IgD-negative memory B cell (primary cell): ENCODE measurements at regions not wholly inside any gene's neighbourhood (a gene's known extent, or its start where the extent isn't known, plus 50 kb on each side); places are given as distances from the start of the nearest gene placed in this dataset.
"Not testable (repeated sequence)": the region's sequence is repeated elsewhere in the genome, so short reads cannot be mapped to it uniquely, and the experiment has no call there.

Source experiments
- H3K27ac Mint-ChIP-seq, 3 donors: one replicate each; pipeline ENCODE4 v1.8.0; 2020 to 2022; ENCODE audit warnings: mild to moderate bottlenecking in 3 of 3, mixed read lengths in 3 of 3, moderate library complexity in 1 of 3
- H3K27me3 Mint-ChIP-seq: one replicate; pipeline ENCODE4 v1.8.0; 2021; ENCODE audit warnings: mixed read lengths
- H3K36me3 Mint-ChIP-seq: one replicate; pipeline ENCODE4 v1.8.0; 2020; ENCODE audit warnings: mild to moderate bottlenecking, mixed read lengths
- H3K4me1 Mint-ChIP-seq, 3 donors: one replicate each; pipeline ENCODE4 v1.8.0; 2020 to 2022; ENCODE audit warnings: mixed read lengths in 3 of 3, mild to moderate bottlenecking in 1 of 3
- H3K4me3 Mint-ChIP-seq, 4 donors: one replicate each; pipeline ENCODE4 v1.8.0; 2020 to 2022; ENCODE audit warnings: mild to moderate bottlenecking in 4 of 4, mixed read lengths in 4 of 4, moderate library complexity in 3 of 4
- H3K9me3 Mint-ChIP-seq, 3 donors: one replicate each; pipeline ENCODE4 v1.8.0; 2020 to 2021; ENCODE audit warnings: mixed read lengths in 3 of 3, mild to moderate bottlenecking in 1 of 3

DNA sequence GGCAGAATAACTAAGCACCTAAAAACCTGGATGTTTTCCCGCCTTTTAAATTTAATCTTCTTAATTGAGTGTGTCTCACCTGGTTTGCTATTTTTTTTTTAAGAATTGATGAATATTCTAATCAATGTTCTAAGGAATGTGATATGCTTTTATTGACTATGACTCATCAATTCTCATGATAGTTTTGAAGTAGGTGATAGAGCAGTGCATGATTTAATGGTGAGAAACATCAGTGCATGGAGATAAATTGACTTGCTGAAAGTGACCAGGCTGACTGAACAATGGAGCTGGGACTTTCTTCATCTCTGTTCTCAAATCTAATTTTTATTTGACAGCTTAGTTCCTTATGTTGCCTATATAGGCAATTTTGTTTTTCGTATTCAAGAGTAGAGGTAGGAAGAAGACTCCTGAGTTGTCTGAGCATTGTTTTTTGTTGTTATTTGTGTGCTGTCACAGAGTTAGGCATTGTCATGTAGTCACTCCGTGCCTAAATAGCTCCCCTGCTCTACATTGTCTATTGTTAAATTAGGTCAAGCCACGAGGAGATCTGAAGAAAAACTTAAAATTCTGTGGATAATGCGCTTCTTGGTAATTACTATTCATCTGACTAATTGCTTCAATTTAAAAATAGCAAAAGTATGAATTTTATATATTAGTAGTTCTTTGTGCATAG lies 59.0 kb upstream of the NUTM2F start:
- H3K27ac Mint-ChIP-seq, H3K27me3 Mint-ChIP-seq, H3K9me3 Mint-ChIP-seq, H3K36me3 Mint-ChIP-seq: not testable (repeated sequence)
- peaks cover 11 to 15% (median 13%) of the 10 kb centered on the region in 3 donors for H3K4me1 Mint-ChIP-seq
- H3K4me3 Mint-ChIP-seq, result peak overlapping the region in 2 of 4 donors; percentile 8 to 75

DNA sequence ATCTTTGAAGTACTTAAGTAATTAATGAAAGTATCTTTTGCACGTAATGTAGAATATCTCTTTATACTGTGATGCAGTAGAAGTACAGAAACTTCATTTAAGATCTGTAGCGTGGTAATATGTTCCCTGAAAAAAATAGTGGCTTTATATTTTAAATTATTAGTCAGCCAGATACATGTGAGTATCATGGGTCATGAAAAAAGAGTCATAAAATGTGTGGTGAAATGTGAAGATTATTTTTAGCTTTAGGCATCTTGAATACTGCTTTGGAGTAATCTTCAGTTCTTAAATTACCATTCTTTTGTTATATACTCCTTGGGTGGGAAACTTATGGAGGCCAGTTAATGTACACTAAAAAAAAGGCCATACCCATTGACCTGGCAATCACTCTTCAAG lies 59.6 kb upstream of the NUTM2F start:
- H3K27ac Mint-ChIP-seq, H3K27me3 Mint-ChIP-seq, H3K4me3 Mint-ChIP-seq, H3K36me3 Mint-ChIP-seq, H3K9me3 Mint-ChIP-seq: not testable (repeated sequence)
- H3K4me1 Mint-ChIP-seq, result peaks cover 11 to 15% (median 13%) of the 10 kb centered on the region in 3 donors

DNA sequence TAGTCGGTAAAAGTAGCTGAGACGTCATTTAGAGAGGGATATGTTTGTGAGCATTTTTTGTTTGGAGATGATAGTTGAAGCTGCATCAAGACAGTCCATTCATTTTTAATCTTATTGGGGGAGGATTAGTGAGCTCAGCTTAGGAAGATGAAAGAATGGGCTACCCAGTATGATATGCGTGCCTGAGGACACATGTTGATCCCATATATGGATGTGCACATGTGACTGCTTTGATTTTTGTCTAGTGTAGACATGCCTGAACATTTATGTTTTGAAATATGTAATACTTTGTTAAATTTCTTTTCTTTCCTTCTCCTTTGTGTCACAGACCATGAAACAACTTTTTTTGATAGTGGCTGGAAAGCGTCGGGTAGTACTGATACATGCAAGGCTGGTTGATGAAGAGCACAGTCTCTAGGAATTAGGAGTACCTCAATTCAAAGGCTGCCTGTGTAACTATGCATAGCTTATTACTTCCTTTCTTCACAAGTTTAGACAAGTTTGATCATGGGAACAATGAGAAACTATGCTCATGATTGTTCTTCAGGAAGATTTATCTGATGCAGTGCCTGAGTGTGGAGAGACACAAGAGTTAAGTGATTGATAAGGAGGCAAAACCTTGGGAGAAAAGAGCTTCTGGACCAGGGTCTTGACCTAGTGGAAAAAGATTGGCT lies 62.1 kb upstream of the NUTM2F start:
- H3K36me3 Mint-ChIP-seq, H3K27ac Mint-ChIP-seq, H3K27me3 Mint-ChIP-seq, H3K9me3 Mint-ChIP-seq: not testable (repeated sequence)
- Mint-ChIP-seq H3K4me3 (peak overlapping the region in 1 of 4 donors; percentile 72), H3K4me1 (peaks cover 11 to 13% (median 12%) of the 10 kb centered on the region in 3 donors)

DNA sequence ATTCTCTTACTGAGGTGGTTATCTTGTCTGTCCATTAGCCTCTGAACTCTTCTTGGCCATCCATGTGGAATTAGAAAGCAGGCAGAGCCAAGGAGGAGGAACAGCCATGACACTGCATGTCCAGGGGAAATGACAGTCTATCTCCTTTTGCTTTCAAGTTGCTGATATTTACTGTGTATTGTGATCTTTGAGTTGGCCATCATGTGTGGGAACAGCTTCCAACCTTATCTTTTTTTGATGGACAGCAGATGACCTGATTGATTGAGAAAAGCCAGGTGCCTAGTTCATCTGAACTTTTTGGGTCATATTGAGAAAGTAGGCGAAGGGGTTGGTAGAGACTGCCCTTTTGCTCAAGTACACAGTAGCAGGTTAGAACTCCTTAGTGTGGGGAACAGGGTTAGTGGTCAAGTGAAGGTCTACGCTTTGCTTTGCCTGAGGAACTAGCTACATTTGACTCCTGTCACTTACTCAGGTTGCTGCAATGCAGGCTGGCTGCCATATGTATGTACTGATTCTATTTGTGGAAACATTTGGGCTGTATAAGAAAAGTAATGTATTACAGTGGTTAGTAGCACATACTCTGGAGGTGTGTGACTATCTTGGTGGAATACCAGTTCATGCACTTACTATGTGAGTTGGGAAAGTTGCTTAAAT lies 64.7 kb upstream of the NUTM2F start:
- H3K36me3 Mint-ChIP-seq, H3K9me3 Mint-ChIP-seq, H3K4me3 Mint-ChIP-seq, H3K27ac Mint-ChIP-seq, H3K27me3 Mint-ChIP-seq: not testable (repeated sequence)
- H3K4me1 Mint-ChIP-seq, result peaks cover 6 to 10% (median 8%) of the 10 kb centered on the region in 3 donors

DNA sequence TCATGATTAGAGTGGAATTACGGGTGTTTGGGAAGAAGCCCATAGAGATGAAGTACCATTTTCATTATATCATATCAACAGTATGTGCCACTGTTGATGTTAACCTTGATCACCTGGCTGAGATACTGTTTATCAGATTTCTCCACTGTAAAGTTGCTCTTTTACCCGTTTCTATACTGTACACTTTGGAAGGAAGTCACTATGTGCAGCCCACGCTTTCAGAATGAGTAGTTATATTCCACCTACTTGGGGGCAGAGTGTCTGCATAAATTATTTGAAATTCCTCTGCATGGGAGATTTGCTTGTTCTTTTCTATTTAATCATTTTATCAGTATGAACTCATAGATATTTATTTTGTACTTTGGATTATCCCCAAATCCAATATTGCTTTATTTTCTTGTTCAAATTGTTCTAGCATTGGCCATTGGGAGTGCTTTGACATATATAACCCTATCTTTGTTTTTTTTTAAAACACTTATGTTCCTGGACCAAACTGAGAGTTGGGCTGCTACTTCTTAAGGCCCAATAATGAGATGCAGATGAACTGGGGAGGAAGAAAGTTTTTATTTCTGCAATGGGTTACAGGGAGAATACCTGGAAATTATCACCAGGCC lies 69.4 kb upstream of the NUTM2F start:
- H3K4me3 Mint-ChIP-seq, H3K27me3 Mint-ChIP-seq, H3K9me3 Mint-ChIP-seq, H3K36me3 Mint-ChIP-seq, H3K27ac Mint-ChIP-seq: not testable (repeated sequence)
- peaks cover 5 to 11% (median 5%) of the 10 kb centered on the region in 3 donors for H3K4me1 Mint-ChIP-seq

DNA sequence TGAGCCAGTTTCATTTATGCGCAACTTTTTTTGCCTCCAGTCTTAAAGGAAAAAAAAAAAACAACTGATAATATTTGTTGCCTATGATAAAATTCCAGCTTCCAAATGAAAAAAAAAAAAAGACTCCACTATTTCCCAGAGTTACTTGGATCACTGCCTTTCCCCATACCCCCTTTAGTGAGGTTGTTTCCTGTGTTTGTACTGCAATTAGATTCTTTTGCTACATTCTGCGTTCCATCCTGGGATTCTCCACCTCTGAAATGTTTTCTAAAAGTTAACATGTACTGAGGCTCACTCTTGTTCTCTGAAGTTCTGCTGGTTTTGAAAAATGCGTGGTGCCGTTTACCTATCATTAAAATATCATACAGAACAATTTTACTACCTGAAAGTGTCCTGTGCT lies 72.0 kb upstream of the NUTM2F start:
- H3K4me1 Mint-ChIP-seq, result peaks cover 5 to 11% (median 6%) of the 10 kb centered on the region in 3 donors
- not testable (repeated sequence) for H3K9me3 Mint-ChIP-seq, H3K36me3 Mint-ChIP-seq, H3K27ac Mint-ChIP-seq, H3K27me3 Mint-ChIP-seq, H3K4me3 Mint-ChIP-seq

DNA sequence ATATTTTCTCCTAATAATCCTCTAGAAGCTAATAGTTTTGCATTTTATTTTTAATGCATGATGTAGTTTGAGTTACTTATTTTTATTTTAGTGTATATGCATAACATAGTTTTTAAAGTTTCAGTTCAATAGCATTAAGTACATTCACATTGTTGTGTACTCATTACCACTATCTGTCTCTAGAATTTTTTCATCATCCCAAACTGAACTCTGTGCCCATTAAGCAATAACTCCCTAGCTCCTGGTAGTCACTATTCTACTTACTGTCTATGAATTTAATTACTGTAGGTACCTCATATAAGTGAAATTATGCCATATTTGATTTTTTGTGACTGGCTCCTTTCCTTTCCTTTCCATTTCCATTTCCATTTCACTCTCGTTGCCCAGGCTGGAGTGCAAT lies 74.4 kb upstream of the NUTM2F start:
- H3K27ac Mint-ChIP-seq, H3K27me3 Mint-ChIP-seq, H3K36me3 Mint-ChIP-seq, H3K4me3 Mint-ChIP-seq, H3K9me3 Mint-ChIP-seq, H3K4me1 Mint-ChIP-seq: not testable (repeated sequence)

DNA sequence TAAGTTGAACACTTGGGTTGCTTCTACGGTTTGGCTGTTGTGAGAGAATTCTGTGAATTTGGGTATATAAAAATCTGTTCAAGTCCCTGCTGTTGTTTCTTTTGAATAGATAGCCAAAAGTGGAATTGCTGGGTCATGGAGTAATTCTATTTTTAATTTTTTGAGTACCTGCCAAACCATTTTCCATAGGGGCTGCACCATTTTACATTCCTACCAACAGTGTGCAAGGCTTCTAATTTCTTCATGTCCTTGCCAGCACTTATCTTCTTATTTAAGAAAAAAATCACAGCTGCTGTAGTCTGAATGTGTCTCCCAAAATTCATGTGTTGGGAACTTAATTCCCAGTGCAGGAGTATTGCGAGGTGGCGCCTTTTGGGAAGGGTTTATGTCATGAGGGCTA lies 75.1 kb upstream of the NUTM2F start:
- not testable (repeated sequence) for H3K27ac Mint-ChIP-seq, H3K27me3 Mint-ChIP-seq

DNA sequence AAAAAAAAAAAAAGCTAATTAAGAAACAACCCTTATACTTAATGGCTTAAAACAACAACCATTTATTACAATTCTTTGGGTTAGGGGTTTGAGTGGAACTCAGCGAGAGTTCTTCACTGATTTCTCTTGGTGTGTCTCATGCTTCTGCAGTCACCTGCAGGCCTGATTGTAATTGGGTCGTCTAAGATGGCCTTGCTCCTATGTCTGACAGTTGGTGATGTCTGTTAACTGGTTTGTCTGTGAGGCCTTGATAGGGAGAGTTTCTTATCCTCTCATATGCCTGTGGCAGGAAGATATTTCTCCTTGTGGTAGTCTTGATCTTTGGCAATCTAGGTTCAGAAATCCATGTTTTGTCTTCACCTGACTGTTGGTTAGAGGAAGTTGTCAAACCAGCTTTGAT lies 85.2 kb upstream of the NUTM2F start:
- not testable (repeated sequence) for H3K27me3 Mint-ChIP-seq, H3K27ac Mint-ChIP-seq, H3K4me1 Mint-ChIP-seq, H3K4me3 Mint-ChIP-seq, H3K9me3 Mint-ChIP-seq, H3K36me3 Mint-ChIP-seq

More for the DNA sequence above, 75.1 kb upstream of the NUTM2F start:
- H3K9me3 Mint-ChIP-seq, H3K36me3 Mint-ChIP-seq, H3K4me1 Mint-ChIP-seq, H3K4me3 Mint-ChIP-seq: not testable (repeated sequence)

DNA sequence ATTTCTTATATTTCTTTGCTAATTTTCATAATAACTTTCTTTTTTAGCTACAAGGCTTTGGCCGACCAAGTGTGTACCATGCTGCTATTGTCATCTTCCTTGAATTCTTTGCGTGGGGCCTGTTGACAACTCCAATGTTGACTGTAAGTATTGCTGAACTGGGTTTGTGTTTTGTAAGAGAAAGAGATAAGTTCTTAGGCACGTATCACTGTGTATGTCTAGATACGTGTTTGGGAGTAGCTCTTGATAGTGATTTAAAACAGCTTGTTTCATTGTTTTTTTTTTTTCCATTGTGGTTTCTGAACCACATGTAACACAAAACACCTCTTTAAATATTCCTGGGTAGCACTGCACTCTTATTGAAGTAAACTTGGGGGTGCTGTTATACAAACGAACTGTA lies 86.7 kb upstream of the NUTM2F start:
- not testable (repeated sequence) for H3K36me3 Mint-ChIP-seq, H3K9me3 Mint-ChIP-seq, H3K4me1 Mint-ChIP-seq, H3K27me3 Mint-ChIP-seq
- H3K27ac Mint-ChIP-seq, result peak overlapping the region in 1 of 3 donors; percentile 89
- H3K4me3 Mint-ChIP-seq, result peak overlapping the region in 1 of 4 donors; percentile 2

DNA sequence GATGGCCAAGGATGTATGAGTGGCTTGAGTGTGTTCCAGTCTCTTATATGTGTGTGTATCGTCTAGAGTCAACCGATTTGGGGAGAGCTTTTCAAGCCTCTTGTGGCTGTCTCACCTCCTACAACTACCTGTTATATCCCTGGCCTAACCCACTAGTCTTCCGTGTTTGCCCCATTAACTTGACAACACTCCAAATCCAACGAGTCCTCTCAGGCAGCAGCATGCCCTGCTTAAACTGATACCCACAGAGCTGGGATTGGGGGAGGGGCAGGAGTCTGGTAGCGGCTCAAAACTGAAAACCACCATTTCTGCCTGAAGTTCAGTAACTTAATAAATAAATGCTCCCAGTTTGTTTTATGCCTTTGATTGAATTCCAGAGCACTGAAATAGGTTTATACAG lies 91.7 kb upstream of the NUTM2F start:
- not testable (repeated sequence) for H3K4me3 Mint-ChIP-seq, H3K4me1 Mint-ChIP-seq, H3K27ac Mint-ChIP-seq, H3K36me3 Mint-ChIP-seq, H3K9me3 Mint-ChIP-seq, H3K27me3 Mint-ChIP-seq

DNA sequence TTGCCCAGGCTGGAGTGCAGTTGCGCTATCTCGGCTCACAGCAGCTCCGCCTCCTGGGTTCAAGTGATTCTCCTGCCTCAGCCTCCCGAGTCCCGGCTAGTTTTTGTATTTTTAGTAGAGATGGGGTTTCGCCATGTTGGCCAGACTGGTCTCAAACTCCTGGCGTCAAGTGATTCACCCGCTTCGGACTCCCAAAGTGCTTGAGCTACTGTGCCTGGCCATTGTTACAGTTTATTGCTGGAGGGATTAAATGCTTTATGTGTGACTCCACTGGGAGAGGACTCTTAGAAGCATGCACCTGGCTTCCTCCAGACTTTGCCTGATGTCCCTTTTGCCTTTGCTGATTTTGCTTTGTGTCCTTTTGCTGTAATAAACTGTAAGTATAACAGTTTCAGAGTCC lies 93.5 kb upstream of the NUTM2F start:
- H3K9me3 Mint-ChIP-seq, H3K4me3 Mint-ChIP-seq, H3K27ac Mint-ChIP-seq, H3K4me1 Mint-ChIP-seq, H3K36me3 Mint-ChIP-seq, H3K27me3 Mint-ChIP-seq: not testable (repeated sequence)

DNA sequence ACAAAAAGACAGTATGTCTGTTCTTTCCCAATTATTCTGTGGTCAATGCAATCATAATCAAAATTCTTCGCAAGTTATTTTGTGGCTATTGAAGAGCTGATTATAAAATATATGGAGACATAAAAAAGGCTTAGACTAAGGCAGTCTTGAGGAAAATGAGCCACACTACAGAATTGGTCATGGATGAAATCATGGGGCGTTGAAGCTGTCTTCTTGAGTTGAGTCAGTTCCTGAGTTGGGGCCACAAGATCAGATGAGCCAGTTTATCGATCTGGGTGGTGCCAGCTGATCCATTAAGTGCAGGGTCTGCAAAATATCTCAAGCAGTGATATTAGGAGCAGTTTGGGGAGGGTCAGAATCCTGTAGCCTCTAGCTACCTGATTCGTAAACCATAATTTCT lies 96.9 kb upstream of the NUTM2F start:
- H3K4me3 Mint-ChIP-seq, H3K27ac Mint-ChIP-seq, H3K27me3 Mint-ChIP-seq, H3K36me3 Mint-ChIP-seq, H3K4me1 Mint-ChIP-seq, H3K9me3 Mint-ChIP-seq: not testable (repeated sequence)

DNA sequence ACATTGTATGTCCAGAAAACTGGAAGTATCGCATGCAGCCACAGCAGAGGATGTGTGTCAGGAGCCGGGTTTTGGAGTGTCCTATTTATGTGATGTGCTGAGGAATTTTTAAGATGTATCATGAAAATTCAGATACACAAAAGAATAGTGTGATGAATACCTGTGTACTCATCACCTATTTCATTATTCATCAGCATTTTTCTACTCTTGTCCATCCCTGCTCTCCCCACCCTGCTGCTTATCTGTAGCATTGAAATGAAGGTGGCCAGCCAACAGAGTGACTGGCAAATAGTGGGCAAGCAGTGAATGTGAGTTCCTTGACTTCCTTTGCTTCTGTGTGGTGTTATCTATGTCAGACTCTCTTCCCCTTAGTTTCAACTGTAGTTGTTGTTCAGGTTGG lies 108.7 kb upstream of the NUTM2F start:
- not testable (repeated sequence) for H3K27ac Mint-ChIP-seq, H3K4me3 Mint-ChIP-seq, H3K27me3 Mint-ChIP-seq

DNA sequence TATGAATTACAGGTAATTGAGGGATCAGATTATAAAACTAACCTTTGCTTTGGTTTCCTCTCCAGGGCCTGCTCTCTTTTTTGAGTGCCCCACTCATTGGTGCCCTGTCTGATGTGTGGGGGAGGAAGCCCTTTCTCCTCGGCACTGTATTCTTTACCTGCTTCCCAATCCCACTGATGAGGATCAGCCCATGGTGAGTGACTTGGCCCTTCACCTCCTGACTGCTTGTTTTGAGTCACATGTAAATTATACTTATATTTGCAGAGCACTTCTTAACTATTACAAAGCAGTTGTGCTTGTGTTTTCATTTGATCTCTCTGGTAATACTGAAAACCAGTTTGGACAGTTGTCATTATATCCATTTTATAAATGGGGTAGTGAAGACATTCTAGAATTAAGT lies 109.9 kb upstream of the NUTM2F start:
- not testable (repeated sequence) for H3K27me3 Mint-ChIP-seq, H3K9me3 Mint-ChIP-seq, H3K4me3 Mint-ChIP-seq, H3K36me3 Mint-ChIP-seq, H3K27ac Mint-ChIP-seq, H3K4me1 Mint-ChIP-seq

More for the DNA sequence above, 108.7 kb upstream of the NUTM2F start:
- H3K36me3 Mint-ChIP-seq, H3K4me1 Mint-ChIP-seq, H3K9me3 Mint-ChIP-seq: not testable (repeated sequence)

DNA sequence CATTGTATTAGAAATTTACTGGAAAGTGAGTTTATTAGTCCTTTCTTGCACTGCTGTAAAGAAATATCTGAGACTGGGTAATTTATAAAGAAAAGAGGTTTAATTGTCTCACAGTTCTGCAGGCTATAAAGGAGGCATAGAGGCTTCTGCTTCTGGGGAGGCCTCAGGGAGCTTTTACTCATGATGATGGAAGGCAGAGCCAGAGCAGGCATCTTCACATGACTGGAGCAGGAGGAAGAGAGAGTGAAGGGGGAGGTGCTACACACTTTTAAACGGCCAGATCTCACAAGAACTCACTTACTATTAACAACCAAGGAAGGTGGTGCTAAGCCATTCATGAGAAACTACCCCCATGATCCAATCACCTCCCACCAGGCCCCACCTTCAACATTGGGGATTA lies 112.7 kb upstream of the NUTM2F start:
- H3K4me3 Mint-ChIP-seq, H3K36me3 Mint-ChIP-seq, H3K4me1 Mint-ChIP-seq, H3K27ac Mint-ChIP-seq, H3K9me3 Mint-ChIP-seq, H3K27me3 Mint-ChIP-seq: not testable (repeated sequence)
